ENCODE measurements at regions not wholly inside any gene's neighbourhood (a gene's known extent, or its start where the extent isn't known, plus 50 kb on each side); places are given as distances from the start of the nearest gene placed in this dataset.

- DNase-seq: no peak
Observed at GRCh38 chr20:11375966-11376365, 541.7 kb upstream of the BTBD3 start.

DNA sequence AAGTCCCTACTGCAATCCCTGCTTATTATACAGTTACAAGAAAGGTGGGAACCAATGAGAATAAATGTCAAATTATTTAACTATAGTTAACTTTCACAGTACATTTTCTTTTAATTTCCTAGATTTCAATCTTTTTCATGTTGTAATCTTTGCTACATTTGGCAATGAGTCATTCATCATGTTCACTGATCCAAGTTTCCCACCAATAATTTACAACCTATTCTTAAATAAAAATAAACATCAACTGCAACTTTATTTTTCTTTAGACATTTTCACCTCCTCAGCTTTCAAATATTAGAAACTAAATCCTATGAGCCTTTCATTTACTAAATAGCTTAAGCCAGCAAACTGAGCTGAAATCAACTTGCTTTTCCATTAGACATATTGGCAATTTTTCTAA is 541.3 kb upstream of the BTBD3 start:
- DNase-seq: no peak

DNA sequence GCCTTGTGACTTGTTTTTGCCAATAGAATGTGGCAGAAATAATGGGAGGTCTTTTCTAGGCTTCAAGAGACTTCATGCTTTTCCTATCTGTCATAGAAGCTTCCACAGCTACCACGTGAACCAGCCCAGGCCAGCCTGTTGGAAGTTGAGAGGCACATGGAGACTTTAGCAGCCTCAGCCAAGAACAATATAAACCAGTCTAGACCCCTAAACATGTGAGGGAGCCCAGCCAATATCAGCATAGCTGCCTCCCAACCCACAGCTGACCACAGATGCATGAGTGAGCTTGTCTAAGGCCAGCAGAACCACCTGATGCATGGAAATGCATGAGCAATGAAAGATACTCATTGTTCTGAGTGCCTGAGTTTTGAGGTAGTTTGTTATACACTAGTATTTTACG is 540.7 kb upstream of the BTBD3 start:
- no peak for DNase-seq

- no peak for DNase-seq
Observed at GRCh38 chr20:11377761-11378160, 539.9 kb upstream of the BTBD3 start.

- no peak for DNase-seq
Observed at GRCh38 chr20:11378252-11378651, 539.4 kb upstream of the BTBD3 start.

DNA sequence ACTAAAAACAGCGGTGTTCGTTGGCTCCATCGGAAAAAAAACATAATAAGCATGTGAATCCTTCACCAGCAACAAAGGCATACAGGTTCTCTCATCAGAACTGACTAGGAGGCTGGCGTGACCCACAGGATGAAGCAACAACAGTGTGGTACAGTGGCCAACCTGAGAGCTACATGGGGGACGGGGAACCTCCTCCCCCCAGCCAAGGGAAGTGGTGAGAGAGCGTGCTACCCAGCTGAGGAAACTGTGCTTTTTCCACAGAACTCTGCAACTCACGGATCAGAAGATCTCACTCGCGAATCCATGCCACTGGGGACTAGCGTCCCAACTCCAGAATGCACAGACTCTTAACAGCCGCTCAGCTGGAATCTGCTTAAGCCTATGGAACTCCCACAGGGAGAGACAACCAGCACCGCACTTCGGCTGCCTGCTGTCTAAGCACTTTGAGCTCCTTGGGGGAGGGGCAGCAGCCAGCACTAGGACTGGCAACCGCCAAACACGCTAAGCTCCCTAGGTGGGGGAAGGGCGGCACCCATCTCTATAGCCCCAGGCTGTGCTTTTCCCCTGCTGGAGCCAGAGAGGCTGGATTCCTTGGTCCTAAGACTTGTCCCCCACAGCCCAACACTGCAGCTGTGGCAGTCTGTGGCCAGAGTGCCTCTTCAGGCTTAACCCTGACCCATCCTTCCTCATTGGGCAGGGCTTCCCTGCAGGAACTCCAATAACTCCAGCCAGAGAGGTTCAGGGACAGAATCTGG is 538.3 kb upstream of the BTBD3 start:
- no peak for DNase-seq

DNA sequence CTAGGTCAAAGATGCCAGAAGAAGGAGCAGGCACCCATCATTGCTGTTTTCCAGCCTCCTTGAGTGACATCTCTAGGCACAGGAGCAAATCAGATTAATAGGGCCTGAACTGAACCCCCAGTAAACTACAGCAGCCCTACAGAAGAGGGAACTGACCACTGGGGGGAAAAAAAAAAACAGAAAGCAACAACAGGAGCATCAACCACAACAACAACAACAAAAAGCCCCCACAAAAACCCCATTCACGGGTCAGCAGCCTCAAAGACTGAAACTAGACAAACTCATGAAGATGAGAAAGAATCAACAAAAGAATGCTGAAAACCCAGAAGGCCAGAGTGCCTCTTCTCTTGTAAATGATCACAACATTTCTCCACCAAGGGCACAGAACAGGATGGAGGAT is 537.4 kb upstream of the BTBD3 start:
- no peak for DNase-seq

- DNase-seq: no peak
Observed at GRCh38 chr20:11387189-11387754, 530.4 kb upstream of the BTBD3 start.

DNA sequence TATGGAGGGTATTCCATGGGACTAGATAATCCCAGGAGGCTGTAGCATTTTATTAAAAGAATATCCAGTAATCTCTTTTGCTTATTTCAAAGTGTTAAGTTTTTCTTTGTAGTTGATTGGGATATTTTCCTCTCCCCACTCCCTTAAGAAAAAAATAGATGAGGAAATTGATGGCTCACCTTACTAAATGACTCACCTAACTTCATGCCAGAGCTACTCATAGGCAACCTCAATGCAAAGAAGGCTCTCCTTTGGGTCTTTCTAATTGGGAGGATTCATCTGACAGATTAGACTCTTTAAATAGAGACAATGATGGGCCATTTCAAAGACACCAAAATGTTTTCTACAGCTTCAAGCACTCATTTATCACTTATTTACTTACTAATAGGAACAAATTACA is 528.5 kb upstream of the BTBD3 start:
- DNase-seq: no peak

- DNase-seq: no peak
Observed at GRCh38 chr20:11391591-11391990, 526.1 kb upstream of the BTBD3 start.

- DNase-seq: no peak
Observed at GRCh38 chr20:11394145-11394833, 523.4 kb upstream of the BTBD3 start.

GRCh38 chr20:11395581-11395980 is 522.1 kb upstream of the BTBD3 start:
- DNase-seq: no peak

- DNase-seq: no peak
Observed at GRCh38 chr20:11401988-11402387, 515.7 kb upstream of the BTBD3 start.

- no peak for DNase-seq
Observed at GRCh38 chr20:11403711-11404110, 514.0 kb upstream of the BTBD3 start.

GRCh38 chr20:11406877-11407276 is 510.8 kb upstream of the BTBD3 start:
- DNase-seq: no peak

- no peak for DNase-seq
Observed at GRCh38 chr20:11409561-11409960, 508.1 kb upstream of the BTBD3 start.

DNA sequence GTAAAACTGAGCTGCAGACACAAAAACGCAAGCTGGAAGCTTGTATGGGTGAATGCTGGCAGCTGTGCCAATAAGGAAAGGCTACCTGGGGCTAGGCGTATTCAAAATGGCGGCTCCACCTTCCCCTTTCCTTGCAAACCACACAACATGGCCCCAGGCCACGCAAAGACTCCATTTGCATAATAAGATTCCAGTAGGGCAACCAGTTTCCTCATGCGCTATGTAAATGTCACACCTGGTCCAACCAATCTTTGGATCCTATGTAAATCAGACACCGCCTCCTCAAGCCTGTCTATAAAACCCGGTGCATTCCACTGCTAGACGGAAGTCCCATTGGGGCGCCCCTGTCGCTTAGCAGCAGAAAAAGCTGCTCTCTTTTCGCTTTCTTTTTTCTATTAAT is 505.9 kb upstream of the BTBD3 start:
- no peak for DNase-seq

DNA sequence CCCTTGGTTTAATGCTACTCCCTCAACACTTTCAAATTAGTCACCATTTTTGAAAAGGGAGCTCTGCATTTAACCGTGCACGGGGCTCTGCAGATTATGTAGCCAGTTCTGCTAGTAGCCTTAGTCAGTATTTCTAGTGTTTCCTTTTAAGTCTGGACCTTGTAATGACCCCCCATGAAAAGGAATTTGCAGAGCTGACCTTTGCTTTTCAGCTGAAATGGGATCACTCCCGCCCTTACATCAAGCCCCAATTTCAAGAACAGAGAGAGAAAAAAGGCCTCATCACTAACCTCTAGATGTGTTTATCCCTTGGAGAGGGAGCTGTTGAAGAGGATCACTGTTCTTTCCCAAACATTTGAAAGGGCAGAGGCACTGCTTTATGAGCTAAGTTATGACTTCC is 490.7 kb upstream of the BTBD3 start:
- no peak for DNase-seq

DNA sequence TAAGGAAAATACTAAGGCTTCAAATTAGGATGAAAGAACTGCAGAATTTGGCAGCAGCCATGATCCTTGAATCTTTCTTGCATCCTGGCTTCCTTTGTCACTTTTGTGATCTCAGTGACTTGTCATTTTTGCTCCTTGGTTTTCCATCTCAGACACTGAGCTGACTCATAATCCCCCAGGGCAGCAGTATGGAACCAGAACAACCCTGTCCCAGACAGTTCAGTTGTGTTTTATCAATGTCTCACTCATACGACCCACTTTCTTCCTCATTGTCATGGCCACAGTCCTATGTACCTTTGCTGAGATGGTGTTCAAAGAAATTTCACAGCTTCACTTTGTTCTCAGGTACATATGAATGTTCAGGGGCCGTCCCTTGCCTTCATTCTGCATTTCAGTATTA is 488.5 kb upstream of the BTBD3 start:
- DNase-seq: no peak

DNA sequence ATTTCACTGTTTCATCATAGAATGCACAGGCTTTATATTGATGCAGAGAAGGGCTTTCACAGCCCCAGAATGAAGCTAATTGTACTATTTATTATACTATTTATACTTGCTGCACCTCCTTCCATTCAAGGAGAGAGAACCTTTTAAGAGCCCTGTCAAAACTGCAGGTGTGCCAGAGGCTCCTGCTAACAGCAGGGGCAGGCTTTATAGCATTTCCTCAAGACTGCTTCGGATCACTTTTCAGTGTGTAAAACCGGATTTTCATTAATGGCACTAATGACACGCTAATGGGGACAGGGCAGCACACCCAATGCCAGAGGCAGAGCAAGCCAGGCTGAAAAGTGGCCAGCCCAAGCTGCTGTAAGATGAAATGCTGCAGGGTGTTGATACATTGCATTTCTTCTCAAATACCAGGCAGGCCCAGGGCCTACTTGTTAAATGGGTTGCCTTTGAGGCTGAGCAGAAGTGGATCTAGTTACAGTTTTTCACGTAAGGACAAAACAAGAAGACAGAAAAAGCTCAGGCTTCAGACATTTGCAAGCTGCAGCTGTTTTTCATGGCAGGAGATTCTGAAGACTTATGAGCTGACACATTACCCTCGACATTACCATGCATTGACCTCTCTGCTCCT is 487.7 kb upstream of the BTBD3 start:
- no peak for DNase-seq

DNA sequence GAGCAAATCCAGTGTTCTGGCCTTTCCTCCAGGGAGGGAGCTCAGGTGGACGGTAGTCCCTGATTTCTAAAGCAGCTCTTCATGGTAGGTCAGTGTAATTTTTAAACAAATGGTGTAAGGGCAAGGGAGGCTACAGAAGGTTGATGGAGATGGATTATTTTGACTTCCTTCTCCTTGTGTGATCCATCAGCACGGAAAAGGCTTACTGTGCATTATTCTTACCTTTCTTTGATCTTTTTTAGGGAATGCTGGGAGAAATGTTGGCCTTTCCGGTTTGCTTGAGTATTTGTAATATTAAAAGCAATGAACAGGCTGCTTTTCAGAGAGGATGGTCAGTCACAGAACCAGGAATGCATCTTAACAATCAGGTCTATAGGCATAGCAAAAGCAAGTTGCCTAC is 487.0 kb upstream of the BTBD3 start:
- DNase-seq: no peak

- DNase-seq: no peak
Observed at GRCh38 chr20:11431621-11432020, 486.1 kb upstream of the BTBD3 start.

GRCh38 chr20:11432407-11432806 is 485.3 kb upstream of the BTBD3 start:
- no peak for DNase-seq

All from GF-D8 (cell line).